NCI-H128 (cell line): ENCODE measurements at regions not wholly inside any gene's neighbourhood (a gene's known extent, or its start where the extent isn't known, plus 50 kb on each side); places are given as distances from the start of the nearest gene placed in this dataset.
"Not testable (repeated sequence)": the region's sequence is repeated elsewhere in the genome, so short reads cannot be mapped to it uniquely, and the experiment has no call there.

Source experiments
- DNase-seq: peaks from one replicate; lab custom pipeline; 2025; ENCODE audit not compliant: unreplicated experiment; lab: John Stamatoyannopoulos, UW

DNA sequence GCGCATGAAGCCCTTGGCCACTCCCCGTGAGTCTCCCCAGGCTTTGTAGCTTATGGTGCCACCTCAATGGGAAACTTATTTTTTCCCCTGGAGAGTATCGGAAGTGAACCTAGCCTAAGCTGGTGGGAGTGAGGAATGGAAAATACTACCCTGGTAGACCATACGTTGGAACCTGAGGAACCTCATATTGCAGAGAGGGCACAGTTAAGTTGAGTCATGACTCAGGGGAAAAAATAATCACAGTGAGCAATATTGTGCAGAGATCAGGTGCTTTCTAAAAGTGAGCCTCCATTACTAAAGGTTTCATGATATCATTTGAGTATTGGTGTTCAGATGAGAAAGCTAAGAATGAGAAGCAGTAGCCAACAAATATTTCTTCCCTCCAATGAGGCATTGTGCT is 360.5 kb upstream of the NT5C1B start:
- no peak for DNase-seq

- no peak for DNase-seq
These were observed 350.8 kb upstream of the NT5C1B start for GRCh38 chr2:18940184-18940583.

GRCh38 chr2:18939740-18940139 is 350.4 kb upstream of the NT5C1B start:
- not testable (repeated sequence) for DNase-seq

GRCh38 chr2:18934886-18935285 is 345.5 kb upstream of the NT5C1B start:
- no peak for DNase-seq

- DNase-seq: no peak
These were observed 343.5 kb upstream of the NT5C1B start for GRCh38 chr2:18932853-18933252.

GRCh38 chr2:18930971-18931370 is 341.6 kb upstream of the NT5C1B start:
- DNase-seq: no peak

- DNase-seq: no peak
These were observed 338.3 kb upstream of the NT5C1B start for GRCh38 chr2:18927525-18928232.

DNA sequence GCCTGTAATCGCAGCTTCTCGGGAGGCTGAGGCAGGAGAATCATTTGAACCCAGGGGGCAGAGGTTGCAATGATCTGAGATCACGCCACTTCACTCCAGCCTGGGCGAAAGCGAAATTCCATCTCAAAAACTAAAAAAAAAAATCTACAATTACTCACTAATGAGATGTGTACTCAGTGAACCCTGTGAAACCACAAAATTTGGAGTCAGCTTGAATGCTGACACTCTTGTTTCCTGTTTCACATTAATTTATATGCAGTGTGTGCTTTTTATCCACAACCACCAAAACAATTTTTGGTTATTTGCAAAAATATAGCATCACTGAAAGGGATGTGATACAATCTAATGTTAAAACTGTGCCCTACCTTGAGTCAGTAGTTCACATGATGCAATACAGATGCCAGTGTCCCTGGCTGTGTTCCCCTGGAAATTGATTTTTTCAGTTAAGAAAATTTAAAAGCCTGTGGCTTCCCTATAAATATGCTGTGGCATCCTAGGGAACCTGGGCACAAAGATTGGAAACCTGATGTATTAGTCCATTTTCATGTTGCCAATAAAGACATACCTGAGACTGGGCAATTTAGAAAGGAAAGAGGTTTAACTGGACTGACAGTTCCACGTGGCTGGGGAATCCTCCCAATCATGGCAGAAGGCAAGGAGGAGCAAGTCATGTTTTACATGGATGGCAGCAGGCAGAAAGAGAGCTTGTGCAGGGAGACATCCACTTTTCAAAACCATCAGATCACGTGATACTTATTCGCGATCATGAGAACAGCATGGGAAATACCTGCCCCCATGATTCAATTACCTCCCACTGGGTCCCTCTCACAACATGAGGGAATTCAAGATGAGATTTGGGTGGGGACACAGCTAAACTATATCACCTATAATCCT is 337.5 kb upstream of the NT5C1B start:
- DNase-seq: no peak

GRCh38 chr2:18925296-18925695 is 335.9 kb upstream of the NT5C1B start:
- DNase-seq: no peak

DNA sequence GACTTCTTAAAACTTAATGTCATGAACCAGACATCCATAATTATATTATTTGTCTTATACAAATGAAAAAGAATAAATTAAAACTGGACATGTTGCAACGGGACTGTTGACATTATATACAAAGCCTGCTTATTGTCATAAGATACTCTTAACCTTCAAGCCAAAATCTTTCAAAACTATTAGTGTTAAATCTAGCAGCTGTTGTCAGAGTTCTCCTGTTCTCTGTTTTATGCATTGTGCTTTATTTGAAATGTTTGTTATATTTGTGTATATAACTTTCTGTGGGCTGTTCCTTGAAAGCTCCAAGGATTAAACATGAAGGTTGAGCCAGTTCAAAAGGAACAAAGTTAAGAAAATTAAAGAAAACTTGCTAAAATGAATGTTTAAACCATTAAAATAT is 335.5 kb upstream of the NT5C1B start:
- DNase-seq: no peak

GRCh38 chr2:18924386-18924785 is 335.0 kb upstream of the NT5C1B start:
- DNase-seq: no peak

DNA sequence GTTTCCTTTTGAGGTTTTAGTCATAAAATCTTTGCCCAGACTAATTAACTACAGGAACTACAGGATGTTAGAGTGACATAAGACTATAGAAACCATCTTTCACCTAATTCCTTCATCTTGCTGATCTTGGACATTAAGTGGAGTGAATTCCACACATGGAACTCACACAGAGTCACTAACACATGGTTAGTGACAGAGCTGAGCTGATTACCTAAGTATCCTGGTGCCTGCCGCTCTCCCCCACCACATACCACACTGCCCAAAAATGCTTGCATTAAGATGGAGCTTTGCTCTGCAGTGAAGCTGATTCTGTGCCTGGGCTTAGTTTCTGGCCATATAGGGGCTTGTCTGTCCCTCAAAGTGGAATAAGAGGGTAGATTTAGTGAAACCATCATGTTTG is 332.9 kb upstream of the NT5C1B start:
- DNase-seq: no peak

DNA sequence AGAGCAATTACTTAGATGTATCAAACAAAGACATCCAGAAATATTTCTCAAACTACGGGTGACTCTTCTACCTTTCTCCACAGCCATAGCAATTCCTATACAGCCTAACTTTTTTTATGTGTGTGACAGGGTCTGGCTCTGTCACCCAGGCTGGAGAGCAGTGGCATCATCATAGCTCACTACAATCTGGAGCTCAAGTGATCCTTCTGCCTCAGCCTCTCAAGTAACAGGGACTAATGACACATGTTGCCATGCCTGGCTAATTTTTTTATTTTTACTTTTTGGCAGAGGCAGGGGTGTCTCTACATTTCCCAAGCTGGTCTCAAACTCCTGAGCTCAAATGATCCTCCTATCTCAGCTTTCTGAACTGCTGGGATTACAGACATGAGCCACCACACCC is 328.9 kb upstream of the NT5C1B start:
- DNase-seq: no peak

DNA sequence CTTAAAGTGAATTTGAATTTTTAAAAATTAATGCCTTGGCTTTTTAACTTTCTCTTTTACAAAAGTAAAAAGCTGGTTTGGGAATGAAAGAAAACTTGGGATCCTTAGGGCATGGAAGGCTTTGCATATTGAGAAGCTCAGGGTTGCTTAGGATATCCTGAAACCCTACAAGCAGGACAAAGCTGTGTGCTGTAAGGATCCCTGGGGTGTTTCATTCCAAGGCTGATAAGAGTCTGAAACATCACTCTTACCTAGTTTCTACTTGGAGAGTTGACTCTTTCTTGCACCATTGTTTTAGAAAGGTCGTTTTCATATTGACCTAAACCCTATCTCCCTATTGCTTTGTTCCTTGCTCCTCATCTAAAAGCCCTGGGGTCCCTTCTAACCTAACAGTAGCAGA is 325.9 kb upstream of the NT5C1B start:
- no peak for DNase-seq

GRCh38 chr2:18913512-18913911 is 324.1 kb upstream of the NT5C1B start:
- no peak for DNase-seq

- DNase-seq: no peak
These were observed 323.0 kb upstream of the NT5C1B start for GRCh38 chr2:18912225-18912888.

GRCh38 chr2:18911416-18911815 is 322.0 kb upstream of the NT5C1B start:
- no peak for DNase-seq

DNA sequence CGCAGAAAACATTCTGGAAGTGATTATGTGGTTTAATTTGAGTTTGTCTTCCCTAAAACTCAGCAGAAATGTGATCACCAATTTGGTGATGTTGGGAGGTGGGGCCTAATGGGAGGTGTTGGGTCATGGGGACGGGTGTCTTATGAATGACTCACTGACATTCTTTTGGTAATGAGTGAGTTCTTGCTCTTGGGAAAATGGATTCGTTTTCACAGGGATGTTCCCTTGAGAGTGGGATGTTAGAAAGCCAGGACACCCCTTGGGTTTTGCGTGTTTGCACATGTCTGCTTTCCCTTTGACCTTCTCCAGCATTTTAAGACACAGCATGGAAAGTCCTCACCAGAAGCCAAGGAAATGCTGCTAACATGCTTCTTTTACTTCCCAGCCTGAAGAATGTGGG is 321.5 kb upstream of the NT5C1B start:
- no peak for DNase-seq

- DNase-seq: no peak
These were observed 318.6 kb upstream of the NT5C1B start for GRCh38 chr2:18907937-18908336.

DNA sequence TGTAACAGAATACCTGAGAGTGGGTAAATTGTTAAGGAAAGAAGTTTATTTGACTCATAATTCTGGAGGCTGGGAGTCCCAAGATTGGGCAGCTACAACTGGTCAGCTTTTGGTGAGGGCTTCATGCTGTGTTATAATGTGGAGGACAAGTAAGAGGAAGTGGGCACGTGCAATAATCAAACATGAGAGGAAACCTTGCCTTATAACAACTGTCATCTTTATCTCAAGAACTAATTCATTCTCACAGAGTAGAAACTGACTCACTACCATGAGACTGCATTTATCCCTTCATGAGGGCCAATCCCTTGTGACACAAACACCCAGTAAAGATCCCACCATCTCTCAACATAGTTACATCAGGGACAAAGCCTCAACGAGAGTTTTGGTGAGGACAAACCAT is 318.1 kb upstream of the NT5C1B start:
- no peak for DNase-seq

GRCh38 chr2:18903750-18904149 is 314.4 kb upstream of the NT5C1B start:
- DNase-seq: no peak

GRCh38 chr2:18901242-18901641 is 311.9 kb upstream of the NT5C1B start:
- no peak for DNase-seq
